Breast epithelium (tissue), 3 donors: ENCODE measurements at regions not wholly inside any gene's neighbourhood (a gene's known extent, or its start where the extent isn't known, plus 50 kb on each side); places are given as distances from the start of the nearest gene placed in this dataset.

ENCODE experiments used
- CTCF ChIP-seq, 3 donors: fragments of 450-650 bp; IDR thresholded peaks; one replicate each; pipeline ENCODE4 v1.5.1; 2016 to 2017; ENCODE audit warnings: antibody characterized with exemption in 3 of 3, mild to moderate bottlenecking in 3 of 3, moderate library complexity in 3 of 3
- POLR2A ChIP-seq: fragments of 450-650 bp; IDR thresholded peaks from one replicate; pipeline ENCODE4 v1.6.1; 2016; ENCODE audit warnings: antibody characterized with exemption, mild to moderate bottlenecking, moderate library complexity

DNA sequence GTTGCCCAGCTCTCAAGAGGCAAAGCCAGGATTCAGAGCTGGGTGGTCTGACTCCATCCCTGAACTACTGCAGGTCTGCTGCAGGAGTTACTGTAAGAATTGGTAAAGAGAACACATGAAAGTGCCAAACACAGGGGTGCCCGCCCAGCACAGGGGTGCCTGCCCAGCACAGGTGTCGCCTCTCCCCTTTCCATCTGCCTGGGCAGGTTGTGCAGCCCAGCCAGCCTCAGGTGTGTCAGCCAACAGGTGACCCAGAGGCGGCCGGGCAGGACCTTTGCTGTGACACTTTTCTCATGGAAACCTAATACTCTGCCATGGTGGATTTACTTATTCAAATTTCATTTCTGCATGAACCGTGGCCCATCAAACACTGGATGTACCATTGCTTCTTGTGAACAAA is 289.7 kb upstream of the IRX4 start:
- no peak for TF ChIP-seq CTCF (IDR thresholded peaks at IDR 0.05)
- no peak for TF ChIP-seq POLR2A
